Nephron (organoid): ENCODE measurements at regions not wholly inside any gene's neighbourhood (a gene's known extent, or its start where the extent isn't known, plus 50 kb on each side); places are given as distances from the start of the nearest gene placed in this dataset.
A peak's percentile ranks its signal among the peaks of the same experiment; 100 is the strongest.

ENCODE experiments used
- H3K27ac Mint-ChIP-seq, 3 experiments: 2 replicates each; pipeline ENCODE4 v1.8.0; 2020; ENCODE audit warnings: mixed read lengths in 3 of 3, mild to moderate bottlenecking in 2 of 3, moderate library complexity in 1 of 3
- H3K27me3 Mint-ChIP-seq: 2 replicates; pipeline ENCODE4 v1.8.0; 2021; ENCODE audit warnings: low read depth, mild to moderate bottlenecking, moderate library complexity, mixed read lengths
- H3K36me3 Mint-ChIP-seq: 2 replicates; pipeline ENCODE4 v1.8.0; 2020; ENCODE audit warnings: low read depth, mixed read lengths
- H3K4me1 Mint-ChIP-seq: 2 replicates; pipeline ENCODE4 v1.8.0; 2020; ENCODE audit warnings: mixed read lengths
- H3K4me3 Mint-ChIP-seq, 3 experiments: 2 replicates each; pipeline ENCODE4 v1.8.0; 2020; ENCODE audit warnings: mild to moderate bottlenecking in 3 of 3, mixed read lengths in 3 of 3, moderate library complexity in 2 of 3
- H3K9me3 Mint-ChIP-seq: 2 replicates; pipeline ENCODE4 v1.8.0; 2020; ENCODE audit warnings: mixed read lengths
- CTCF ChIP-seq, 3 experiments: fragments of 200-600 bp; sonication (generic); IDR thresholded peaks; one replicate each; pipeline ENCODE4 v1.5.0; 2021; ENCODE audit warnings: antibody characterized with exemption in 3 of 3; ENCODE audit not compliant: unreplicated experiment in 3 of 3

GRCh38 chr2:118496870-118497611 is 350.4 kb downstream of the EN1 start:
- Mint-ChIP-seq H3K4me3 (no peak overlapping the region), H3K36me3 (no peaks in the 10 kb centered on the region), H3K4me1 (no peaks in the 10 kb centered on the region), H3K9me3 (peaks cover 1% of the 10 kb centered on the region), H3K27ac (no peak overlapping the region), H3K27me3 (peaks cover 12% of the 10 kb centered on the region)
- TF ChIP-seq CTCF (IDR thresholded peaks at IDR 0.05; ENCODE audit: unreplicated experiment in 3 of 3), result no peak

- Mint-ChIP-seq H3K27me3 (peaks cover 15% of the 10 kb centered on the region), H3K4me3 (no peak overlapping the region), H3K27ac (no peak overlapping the region), H3K4me1 (no peaks in the 10 kb centered on the region), H3K9me3 (peaks cover 3% of the 10 kb centered on the region), H3K36me3 (no peaks in the 10 kb centered on the region)
- TF ChIP-seq CTCF (IDR thresholded peaks at IDR 0.05; ENCODE audit: unreplicated experiment in 3 of 3), result no peak
These were observed 351.0 kb downstream of the EN1 start for GRCh38 chr2:118496467-118496866.

- no peak for TF ChIP-seq CTCF (IDR thresholded peaks at IDR 0.05; ENCODE audit: unreplicated experiment in 3 of 3)
- H3K9me3 Mint-ChIP-seq, result peaks cover 6% of the 10 kb centered on the region
- no peaks in the 10 kb centered on the region for H3K36me3 Mint-ChIP-seq
- H3K27me3 Mint-ChIP-seq, result peaks cover 19% of the 10 kb centered on the region
- H3K4me3 Mint-ChIP-seq, result no peak overlapping the region
- no peaks in the 10 kb centered on the region for H3K4me1 Mint-ChIP-seq
- no peak overlapping the region for H3K27ac Mint-ChIP-seq
These were observed 352.2 kb downstream of the EN1 start for GRCh38 chr2:118495290-118495689.

GRCh38 chr2:118493213-118493612 is 354.2 kb downstream of the EN1 start:
- no peak for TF ChIP-seq CTCF (IDR thresholded peaks at IDR 0.05; ENCODE audit: unreplicated experiment in 3 of 3)
- Mint-ChIP-seq H3K9me3 (peaks cover 6% of the 10 kb centered on the region), H3K4me3 (no peak overlapping the region), H3K4me1 (no peaks in the 10 kb centered on the region), H3K27me3 (peaks cover 30% of the 10 kb centered on the region), H3K27ac (no peak overlapping the region), H3K36me3 (no peaks in the 10 kb centered on the region)

GRCh38 chr2:118492335-118492734 is 355.1 kb downstream of the EN1 start:
- no peaks in the 10 kb centered on the region for H3K36me3 Mint-ChIP-seq
- H3K4me1 Mint-ChIP-seq, result no peaks in the 10 kb centered on the region
- no peak overlapping the region for H3K27ac Mint-ChIP-seq
- peaks cover 26% of the 10 kb centered on the region for H3K27me3 Mint-ChIP-seq
- peaks cover 6% of the 10 kb centered on the region for H3K9me3 Mint-ChIP-seq
- no peak overlapping the region for H3K4me3 Mint-ChIP-seq
- TF ChIP-seq CTCF (IDR thresholded peaks at IDR 0.05; ENCODE audit: unreplicated experiment in 3 of 3), result peak in 1 of 3 experiments; percentile 34

- Mint-ChIP-seq H3K9me3 (peaks cover 9% of the 10 kb centered on the region), H3K36me3 (no peaks in the 10 kb centered on the region), H3K27ac (no peak overlapping the region), H3K4me1 (no peaks in the 10 kb centered on the region), H3K4me3 (no peak overlapping the region), H3K27me3 (peaks cover 24% of the 10 kb centered on the region)
- no peak for TF ChIP-seq CTCF (IDR thresholded peaks at IDR 0.05; ENCODE audit: unreplicated experiment in 3 of 3)
These were observed 357.1 kb downstream of the EN1 start for GRCh38 chr2:118490330-118490729.
